M059J (cell line): ENCODE measurements at regions not wholly inside any gene's neighbourhood (a gene's known extent, or its start where the extent isn't known, plus 50 kb on each side); places are given as distances from the start of the nearest gene placed in this dataset.
"Not testable (repeated sequence)": the region's sequence is repeated elsewhere in the genome, so short reads cannot be mapped to it uniquely, and the experiment has no call there.

Experiments
- DNase-seq: peaks from one replicate; pipeline ENCODE4 v3.0.0-alpha.2; 2012; ENCODE audit warnings: low read depth

GRCh38 chr3:109480014-109480413, 142.7 kb upstream of the DPPA4 start:
- no peak for DNase-seq

DNA sequence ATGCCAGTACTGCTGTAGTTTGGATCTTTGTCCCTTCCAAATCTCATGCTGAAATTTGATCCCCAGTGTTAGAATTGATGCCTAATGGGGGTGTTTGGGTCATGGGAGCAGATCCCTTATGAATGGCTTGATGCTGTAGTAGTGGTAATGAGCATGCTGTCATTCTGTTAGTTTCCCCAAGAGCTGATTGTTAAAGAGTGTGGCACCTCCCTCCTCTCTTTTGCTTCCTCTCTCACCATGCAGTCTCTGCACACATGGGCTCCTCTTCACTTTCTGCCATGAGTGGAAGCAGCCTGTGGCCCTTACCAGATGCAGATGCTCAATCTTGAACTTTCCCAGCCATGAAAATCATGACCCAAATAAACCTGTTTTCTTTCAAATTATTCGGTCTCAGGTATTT, 141.3 kb upstream of the DPPA4 start:
- DNase-seq: no peak

DNA sequence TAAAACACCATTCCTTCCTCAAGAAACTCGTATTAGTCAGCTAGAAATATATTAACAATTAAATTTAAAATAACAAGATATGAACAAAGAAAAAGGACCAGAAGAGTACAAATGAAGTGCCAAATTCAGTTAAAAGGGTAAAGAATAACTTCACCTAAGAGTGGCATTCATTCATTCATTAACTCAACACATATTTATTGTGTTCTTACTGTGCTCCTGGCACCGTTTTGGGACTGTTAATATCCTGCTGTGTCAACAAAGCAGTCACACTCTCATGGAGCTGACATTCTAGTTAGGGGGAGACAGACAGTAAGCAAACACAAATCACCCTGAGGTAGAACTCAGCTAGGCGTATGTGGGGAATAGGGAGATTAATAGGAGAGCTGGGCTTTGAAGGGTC, 123.6 kb upstream of the DPPA4 start:
- DNase-seq: no peak

GRCh38 chr3:109445210-109445609, 107.9 kb upstream of the DPPA4 start:
- no peak for DNase-seq

GRCh38 chr3:109442531-109442930, 105.2 kb upstream of the DPPA4 start:
- peak; percentile 50 for DNase-seq

GRCh38 chr3:109440353-109440752, 103.0 kb upstream of the DPPA4 start:
- DNase-seq: no peak

DNA sequence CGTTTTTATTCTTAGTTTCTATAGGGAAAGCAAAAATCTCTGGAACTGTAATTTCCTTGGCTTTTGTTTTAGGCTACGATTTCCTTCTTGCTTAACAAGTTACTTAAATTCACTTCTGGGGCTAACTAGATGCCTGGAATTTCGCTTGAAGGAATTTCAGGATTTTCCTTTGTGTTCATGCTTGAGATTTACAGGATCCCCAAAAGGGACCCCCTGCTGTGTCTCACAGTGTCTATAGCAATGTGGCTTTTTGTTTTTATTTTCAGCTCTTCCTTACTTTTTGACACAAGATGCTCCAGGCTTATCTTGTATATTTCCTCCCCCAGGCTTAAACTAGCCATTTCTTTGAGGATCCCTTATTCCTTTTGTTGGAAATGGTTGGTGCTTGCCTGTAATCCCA, 95.5 kb upstream of the DPPA4 start:
- no peak for DNase-seq

GRCh38 chr3:109430911-109431563, 93.7 kb upstream of the DPPA4 start:
- no peak for DNase-seq

GRCh38 chr3:109413049-109413448, 75.7 kb upstream of the DPPA4 start:
- DNase-seq: peak; percentile 70

DNA sequence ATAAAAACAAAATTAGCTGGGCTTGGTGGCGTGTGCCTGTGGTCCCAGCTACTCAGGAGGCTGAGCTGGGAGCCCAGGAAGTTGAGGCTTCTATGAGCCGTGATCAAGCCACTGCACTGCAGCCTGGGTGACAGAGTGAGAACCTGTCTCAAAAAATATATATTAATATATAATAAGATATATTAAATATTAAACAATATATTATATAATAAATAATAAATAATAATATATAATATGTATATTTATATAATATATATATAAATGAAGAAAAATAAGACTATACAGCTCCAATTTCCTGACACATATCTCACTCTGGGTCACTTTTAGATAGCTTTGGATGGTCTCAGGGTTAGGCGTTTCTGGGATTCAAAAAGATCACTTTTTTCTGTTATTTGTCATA, 74.2 kb upstream of the DPPA4 start:
- DNase-seq: no peak

DNA sequence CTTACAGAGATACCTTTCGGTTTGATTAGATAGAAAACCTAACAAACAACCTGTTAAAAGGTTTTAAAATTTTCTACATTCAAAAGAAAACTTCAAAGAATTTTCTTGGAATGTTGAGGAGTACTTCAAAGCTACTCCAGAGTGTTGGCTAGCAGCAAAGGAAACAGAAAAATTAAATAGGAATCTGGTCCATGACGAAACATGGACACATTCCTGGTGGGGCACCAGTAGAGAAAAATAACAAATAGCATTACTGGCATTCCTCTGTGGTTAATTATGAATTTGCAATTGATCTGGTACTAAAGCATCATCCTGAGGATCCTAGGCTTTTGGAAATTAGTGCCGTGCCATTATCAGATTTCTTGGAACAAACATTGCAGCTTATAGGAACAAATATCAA, 59.5 kb upstream of the DPPA4 start:
- DNase-seq: peak; percentile 19

GRCh38 chr3:109393728-109394127, 56.4 kb upstream of the DPPA4 start:
- DNase-seq: not testable (repeated sequence)

- no peak for DNase-seq
Observed at GRCh38 chr3:109392293-109392692, 54.9 kb upstream of the DPPA4 start.

GRCh38 chr3:109387621-109388020, 50.3 kb upstream of the DPPA4 start:
- no peak for DNase-seq

- DNase-seq: no peak
Observed at GRCh38 chr3:109387201-109387600, 49.9 kb upstream of the DPPA4 start.
